ENCODE measurements at regions not wholly inside any gene's neighbourhood (a gene's known extent, or its start where the extent isn't known, plus 50 kb on each side); places are given as distances from the start of the nearest gene placed in this dataset.

- TF ChIP-seq, protein P1, sequence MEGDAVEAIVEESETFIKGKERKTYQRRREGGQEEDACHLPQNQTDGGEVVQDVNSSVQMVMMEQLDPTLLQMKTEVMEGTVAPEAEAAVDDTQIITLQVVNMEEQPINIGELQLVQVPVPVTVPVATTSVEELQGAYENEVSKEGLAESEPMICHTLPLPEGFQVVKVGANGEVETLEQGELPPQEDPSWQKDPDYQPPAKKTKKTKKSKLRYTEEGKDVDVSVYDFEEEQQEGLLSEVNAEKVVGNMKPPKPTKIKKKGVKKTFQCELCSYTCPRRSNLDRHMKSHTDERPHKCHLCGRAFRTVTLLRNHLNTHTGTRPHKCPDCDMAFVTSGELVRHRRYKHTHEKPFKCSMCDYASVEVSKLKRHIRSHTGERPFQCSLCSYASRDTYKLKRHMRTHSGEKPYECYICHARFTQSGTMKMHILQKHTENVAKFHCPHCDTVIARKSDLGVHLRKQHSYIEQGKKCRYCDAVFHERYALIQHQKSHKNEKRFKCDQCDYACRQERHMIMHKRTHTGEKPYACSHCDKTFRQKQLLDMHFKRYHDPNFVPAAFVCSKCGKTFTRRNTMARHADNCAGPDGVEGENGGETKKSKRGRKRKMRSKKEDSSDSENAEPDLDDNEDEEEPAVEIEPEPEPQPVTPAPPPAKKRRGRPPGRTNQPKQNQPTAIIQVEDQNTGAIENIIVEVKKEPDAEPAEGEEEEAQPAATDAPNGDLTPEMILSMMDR (conservative IDR thresholded peaks at IDR 0.05; ENCODE audit: low read length), result no peak
- no peak for TF ChIP-seq EZH2phosphoT487 (IDR thresholded peaks at IDR 0.05; ENCODE audit: borderline replicate concordance, low read depth, low read length)
These were observed 382.7 kb upstream of the USP24 start for GRCh38 chr1:55597910-55598309.
